Fibroblast of the aortic adventitia (primary cell): ENCODE measurements at regions not wholly inside any gene's neighbourhood (a gene's known extent, or its start where the extent isn't known, plus 50 kb on each side); places are given as distances from the start of the nearest gene placed in this dataset.

Experiments
- DNase-seq: peaks from one replicate; pipeline ENCODE4 v3.0.0-alpha.2; 2010; ENCODE audit warnings: low read depth
- H3K4me3 ChIP-seq: 2 replicates; pipeline ENCODE4 v1.5.1; 2011; ENCODE audit warnings: low read depth, mild to moderate bottlenecking, control low read depth, low read length, moderate library complexity
- TF ChIP-seq, protein P1 (sequence below): IDR thresholded peaks from 2 replicates; pipeline ENCODE4 v1.5.1; 2011; ENCODE audit warnings: mild to moderate bottlenecking, low read length, control low read depth, inconsistent platforms; ENCODE audit not compliant: insufficient read depth

GRCh38 chr1:94326329-94326728, 88.9 kb upstream of the ARHGAP29 start:
- DNase-seq = no peak
- TF ChIP-seq, protein P1, sequence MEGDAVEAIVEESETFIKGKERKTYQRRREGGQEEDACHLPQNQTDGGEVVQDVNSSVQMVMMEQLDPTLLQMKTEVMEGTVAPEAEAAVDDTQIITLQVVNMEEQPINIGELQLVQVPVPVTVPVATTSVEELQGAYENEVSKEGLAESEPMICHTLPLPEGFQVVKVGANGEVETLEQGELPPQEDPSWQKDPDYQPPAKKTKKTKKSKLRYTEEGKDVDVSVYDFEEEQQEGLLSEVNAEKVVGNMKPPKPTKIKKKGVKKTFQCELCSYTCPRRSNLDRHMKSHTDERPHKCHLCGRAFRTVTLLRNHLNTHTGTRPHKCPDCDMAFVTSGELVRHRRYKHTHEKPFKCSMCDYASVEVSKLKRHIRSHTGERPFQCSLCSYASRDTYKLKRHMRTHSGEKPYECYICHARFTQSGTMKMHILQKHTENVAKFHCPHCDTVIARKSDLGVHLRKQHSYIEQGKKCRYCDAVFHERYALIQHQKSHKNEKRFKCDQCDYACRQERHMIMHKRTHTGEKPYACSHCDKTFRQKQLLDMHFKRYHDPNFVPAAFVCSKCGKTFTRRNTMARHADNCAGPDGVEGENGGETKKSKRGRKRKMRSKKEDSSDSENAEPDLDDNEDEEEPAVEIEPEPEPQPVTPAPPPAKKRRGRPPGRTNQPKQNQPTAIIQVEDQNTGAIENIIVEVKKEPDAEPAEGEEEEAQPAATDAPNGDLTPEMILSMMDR = no peak
- no peak overlapping the region for H3K4me3 ChIP-seq

DNA sequence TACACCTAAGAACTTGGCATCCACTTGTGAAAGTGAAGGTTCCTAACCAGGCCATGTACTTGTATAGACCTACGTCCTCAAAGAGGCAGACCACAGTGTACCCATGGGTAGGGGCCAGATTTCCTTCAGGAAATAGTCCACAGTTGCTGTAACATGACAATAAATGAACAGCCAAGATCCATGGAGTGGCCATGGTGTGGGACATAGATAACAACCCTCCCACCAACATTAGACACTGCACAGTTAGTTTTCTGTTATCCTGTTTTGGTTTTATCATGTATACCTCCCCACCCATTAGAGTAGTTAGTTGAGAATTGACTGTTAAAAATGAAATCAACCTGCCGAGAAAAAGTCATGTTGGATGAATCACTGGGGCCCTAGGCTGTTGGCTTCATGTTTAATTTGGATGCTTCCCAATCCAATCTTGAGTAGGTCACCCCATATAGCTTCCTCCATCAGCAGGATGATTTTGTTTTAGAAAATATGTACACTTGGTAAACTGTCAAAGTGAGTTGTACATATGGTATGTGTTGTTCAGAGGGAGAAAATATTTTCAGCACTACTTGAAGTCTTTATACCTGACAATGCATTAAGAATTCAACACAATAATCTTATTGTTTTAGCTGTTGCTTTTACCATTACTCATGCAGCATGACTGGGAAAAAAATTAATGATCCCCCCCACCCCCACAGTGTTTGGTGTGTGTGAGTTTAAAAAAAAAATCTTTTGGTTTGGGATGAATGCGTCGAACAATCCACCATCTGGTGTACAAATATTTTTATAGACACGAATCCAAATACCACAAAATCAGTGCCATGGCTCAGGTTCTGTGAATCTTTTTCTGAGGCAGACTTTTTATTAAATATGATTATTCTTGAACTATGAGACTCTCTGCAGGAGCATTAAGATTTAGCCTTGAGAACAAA, 88.3 kb upstream of the ARHGAP29 start:
- TF ChIP-seq, protein P1 = no peak
- peak; percentile 100 for DNase-seq
- H3K4me3 ChIP-seq = peak overlapping the region; percentile 7

DNA sequence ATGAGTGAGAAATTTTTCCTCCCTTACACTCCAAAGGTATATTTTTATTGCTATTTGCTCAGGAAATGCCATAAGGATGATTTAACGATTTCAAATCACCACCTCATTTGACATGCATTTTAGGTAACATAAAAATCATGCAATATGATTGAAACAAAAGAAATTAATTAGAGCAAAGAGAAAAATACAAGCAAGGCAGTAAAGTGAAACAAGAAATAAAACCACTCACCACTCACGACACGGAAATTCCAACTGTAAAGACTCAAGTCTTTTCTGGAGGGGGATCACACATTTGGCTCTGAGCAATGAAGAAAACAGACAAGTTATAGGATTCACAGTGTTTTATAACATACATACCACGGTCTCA, 86.8 kb upstream of the ARHGAP29 start:
- H3K4me3 ChIP-seq = no peak overlapping the region
- peak; percentile 45 for DNase-seq
- TF ChIP-seq, protein P1 = no peak

- TF ChIP-seq, protein P1 = no peak
- no peak for DNase-seq
- H3K4me3 ChIP-seq = no peak overlapping the region
Measured at GRCh38 chr1:94323311-94324177, 86.2 kb upstream of the ARHGAP29 start.

DNA sequence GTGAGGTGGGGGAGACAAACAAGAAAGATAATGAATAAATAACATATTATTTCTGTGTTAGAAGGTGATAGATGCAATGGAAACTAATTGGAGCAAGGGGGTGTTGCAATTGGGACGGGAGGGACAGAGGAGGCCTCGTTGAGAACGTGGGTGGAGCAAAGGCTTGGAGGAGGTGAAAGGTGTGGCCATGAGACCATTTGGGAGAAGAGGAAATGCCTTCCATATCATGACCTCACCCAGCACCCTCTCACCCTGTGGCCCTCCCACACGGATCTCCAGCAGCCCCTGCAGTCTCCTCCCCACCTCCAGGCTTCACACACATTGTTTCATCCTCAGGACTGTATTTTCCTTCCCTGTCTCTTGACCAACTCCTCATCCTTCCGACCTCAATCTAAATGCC, 85.3 kb upstream of the ARHGAP29 start:
- TF ChIP-seq, protein P1 = no peak
- H3K4me3 ChIP-seq = no peak overlapping the region
- DNase-seq = peak; percentile 23

GRCh38 chr1:94321662-94322061, 84.3 kb upstream of the ARHGAP29 start:
- TF ChIP-seq, protein P1 = no peak
- DNase-seq = no peak
- no peak overlapping the region for H3K4me3 ChIP-seq
